Right ventricle myocardium superior (tissue), 1 donor: ENCODE measurements at regions not wholly inside any gene's neighbourhood (a gene's known extent, or its start where the extent isn't known, plus 50 kb on each side); places are given as distances from the start of the nearest gene placed in this dataset.

Experiments
- ATAC-seq: fragments of 200-7000 bp; cut with Tn5 transposase; one replicate; pipeline ENCODE4 v1.9.1; 2020; ENCODE audit warnings: mild to moderate bottlenecking; ENCODE audit not compliant: poor library complexity
- DNase-seq: peaks from one replicate; pipeline ENCODE4 v3.0.0-alpha.2; 2020
- intact Hi-C: fragments of 100-400 bp; cut with DNase I; formaldehyde crosslinking; loops from one replicate; pipeline ENCODE4 v1.11.2; 2022
- donor health status: DM: no; HTN: yes; CAD: no; lungs with severe emphysema.

DNA sequence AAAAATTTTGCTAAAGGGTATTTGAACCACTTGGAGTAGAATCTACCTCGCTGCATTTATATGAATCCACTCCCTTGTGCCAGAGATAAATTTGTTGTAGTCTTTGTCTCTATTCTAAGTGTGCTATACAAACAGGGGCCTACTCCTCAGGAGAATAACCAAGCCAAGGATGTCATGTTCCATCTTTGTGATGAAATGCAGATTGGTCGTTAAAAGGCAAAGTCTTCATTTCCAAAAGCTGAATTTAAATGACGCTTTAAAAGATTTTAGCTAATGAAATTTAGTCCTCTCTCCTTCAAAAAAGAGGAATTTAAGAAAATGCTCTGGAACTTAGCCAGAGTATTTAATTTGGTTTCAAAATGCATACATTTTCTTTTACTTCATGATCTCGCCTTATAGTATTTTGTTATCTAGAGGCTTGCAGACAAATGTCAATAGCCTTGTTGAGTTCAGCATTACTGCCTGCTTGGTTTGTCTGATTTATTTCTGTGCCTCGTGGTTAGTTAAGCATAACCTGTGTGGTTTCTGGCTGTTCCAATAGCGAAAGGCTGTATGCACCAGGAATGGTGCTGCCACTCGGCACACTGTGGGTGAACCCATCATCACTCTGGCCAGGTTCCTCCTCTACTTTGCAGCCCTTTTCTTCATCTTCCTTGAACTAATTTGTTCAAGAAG is 417.6 kb downstream of the ZNF521 start:
- ATAC-seq (no peak), DNase-seq (no peak)
- intact Hi-C loops, result no loop called here

DNA sequence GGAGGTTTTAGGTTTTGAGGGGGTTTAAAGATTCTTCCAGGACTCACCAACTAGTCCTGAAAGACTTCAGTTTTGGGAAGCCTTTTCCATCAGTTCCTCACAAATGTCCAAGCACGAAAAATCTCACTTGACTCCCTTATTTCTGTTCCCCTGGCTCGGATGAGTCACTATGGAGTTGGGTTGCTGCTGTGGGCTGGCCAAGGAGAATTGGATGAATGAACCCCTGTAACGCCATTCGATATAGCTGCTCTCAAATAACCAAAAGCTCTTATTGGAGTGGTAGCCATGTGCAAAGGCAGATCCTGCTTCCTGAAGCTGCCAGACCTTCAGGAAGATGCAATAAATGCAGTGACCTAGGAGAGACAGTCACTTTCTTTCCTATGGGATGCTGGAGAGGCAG is 417.0 kb downstream of the ZNF521 start:
- no peak for ATAC-seq
- intact Hi-C loops, result no loop called here
- DNase-seq, result no peak

DNA sequence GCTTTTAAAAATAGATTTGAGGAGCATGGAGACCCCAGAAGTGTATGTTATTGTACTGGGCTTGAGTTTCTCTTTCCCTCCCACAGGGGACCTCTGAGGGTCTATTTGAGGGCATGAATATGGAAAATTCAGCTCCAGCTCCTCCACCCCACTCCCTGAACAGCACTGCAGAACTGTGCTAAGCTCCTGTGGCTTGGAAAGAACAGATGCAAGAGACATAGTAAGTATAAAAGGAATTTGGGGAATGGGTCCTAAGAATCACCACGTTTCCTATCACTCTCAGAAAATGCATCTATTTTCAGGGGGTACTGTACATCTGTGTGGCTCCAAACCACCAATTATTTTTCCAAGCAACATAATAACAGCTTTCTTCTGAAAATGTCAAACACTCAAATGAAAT is 416.1 kb downstream of the ZNF521 start:
- DNase-seq (no peak), ATAC-seq (no peak)
- intact Hi-C loops, result no loop called here

DNA sequence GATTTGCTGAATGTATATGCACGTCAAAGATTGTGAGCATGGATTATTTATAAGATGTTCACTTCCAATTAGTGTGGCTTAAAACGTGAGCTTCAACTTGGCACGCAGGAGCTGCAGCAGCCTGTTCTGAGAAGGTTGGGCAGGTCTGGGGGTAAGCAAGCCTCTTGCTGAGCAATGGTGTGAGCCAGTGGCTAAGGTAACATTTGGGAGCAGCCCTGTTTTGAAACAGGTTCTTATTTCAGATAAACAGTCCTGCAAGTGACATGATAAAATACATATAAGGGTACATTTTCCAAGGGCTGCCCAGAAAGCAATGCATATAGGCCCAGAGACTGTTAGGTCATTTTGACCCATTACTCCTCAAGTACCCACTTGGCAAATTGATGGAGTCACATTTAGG is 415.3 kb downstream of the ZNF521 start:
- DNase-seq (no peak), ATAC-seq (no peak)
- intact Hi-C loops, result no loop called here

DNA sequence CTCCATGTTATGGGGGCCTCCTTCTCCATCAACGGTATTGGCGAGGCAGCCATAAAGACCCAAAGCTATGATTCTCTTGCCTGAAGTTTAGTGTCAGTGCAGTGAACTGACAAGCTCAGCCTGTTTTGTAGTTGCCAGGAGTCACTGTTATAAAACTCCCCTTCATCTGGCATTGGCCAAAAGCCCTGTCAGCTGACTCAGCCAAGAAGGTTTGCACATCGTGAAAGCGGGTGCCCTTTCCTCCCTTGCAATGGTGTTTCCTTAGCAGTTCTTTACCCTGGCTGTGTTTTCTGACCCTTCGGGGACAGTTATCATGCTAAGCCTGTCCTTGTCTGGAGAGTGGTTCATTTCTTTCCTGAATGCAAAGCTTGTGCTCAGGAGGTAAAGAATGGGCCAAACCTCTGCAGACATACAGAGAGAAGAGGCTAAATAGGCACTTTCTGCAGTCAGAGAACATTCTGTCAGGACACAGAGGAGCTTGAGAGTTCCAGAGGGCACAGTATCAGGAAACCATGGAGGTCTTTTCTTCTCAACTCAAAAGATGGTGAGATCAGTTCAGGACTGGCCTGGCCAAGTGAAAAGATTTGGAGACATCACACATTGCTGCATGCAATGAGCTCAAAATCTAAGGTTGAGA is 414.2 kb downstream of the ZNF521 start:
- intact Hi-C loops, result no loop called here
- ATAC-seq (peak; percentile 41), DNase-seq (no peak)

DNA sequence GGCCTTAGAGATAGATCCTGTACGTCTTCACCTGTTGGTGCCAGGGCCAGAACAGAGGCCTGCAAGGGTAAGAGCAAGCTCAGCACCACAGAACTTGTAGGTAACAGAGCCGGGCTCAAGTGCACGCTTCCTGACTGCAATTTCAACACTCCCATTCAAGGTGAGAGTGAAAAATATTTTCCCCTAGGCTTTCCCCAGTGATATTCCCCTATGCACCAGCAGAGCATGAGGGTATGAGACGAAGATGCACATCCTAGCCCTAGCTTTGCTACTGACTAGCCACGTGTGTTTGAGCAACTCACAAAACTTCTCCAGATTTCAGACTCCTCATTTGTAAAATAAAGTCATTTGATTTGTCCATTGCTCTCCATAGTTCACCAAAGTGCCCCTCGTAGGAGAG is 411.6 kb downstream of the ZNF521 start:
- DNase-seq (no peak), ATAC-seq (no peak)
- intact Hi-C loops, result no loop called here

DNA sequence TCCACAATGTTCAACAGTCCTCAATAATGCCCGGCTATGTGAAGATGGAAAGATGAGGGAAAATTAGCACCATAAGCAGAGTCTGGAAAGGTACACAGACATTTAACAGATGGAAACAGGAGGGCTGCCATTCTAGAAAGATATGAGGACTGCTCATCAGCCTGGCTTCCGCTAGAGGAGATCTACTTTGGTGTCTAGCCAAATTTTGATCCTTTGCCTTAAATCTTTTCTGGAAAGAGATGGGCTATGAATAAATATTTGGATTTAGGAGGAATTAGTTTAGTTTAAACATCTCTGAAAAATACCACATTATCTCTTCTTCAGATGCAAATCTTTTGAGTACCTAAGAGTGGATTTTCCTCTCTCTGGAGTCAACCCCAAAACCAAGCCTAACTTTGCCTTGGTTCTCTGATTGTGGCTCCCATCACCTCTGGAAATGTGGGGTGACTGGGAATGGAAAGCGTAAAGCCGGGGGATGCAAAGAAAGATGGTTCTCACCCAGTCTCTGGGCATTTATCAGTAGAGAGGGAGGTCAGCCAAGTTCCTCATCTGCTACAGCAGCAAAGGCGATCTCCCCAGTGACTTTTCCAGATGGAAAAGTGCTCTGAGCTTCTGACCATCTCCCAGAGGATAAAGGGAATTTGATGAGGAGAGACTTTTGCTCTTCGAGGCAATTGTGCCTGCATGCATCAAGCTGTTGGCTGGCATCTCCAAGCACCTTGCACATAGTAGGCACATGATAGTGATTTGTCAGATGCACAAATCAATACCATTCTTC is 410.6 kb downstream of the ZNF521 start:
- DNase-seq (no peak), ATAC-seq (peak; percentile 31)
- intact Hi-C loops, result no loop called here

DNA sequence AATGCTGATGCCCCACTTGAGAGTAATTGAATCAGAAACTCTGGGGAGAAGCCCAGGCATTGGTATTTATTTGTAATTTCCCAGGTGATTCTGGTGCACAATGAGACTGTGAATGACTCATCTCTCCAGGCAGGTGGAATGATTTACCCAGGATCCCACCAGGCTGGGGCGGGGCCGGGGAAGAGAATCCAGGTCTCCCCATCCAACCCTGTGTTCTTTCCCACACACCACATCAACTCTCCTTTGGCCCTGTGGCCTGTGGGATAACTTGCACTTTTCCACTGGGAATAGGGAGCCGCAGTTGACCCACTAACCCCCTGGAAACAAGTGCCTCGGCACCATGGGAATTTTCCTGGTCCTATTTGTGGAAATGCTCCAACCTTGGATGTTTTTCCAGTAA is 409.8 kb downstream of the ZNF521 start:
- intact Hi-C loops, result no loop called here
- peak; percentile 71 for ATAC-seq
- no peak for DNase-seq

DNA sequence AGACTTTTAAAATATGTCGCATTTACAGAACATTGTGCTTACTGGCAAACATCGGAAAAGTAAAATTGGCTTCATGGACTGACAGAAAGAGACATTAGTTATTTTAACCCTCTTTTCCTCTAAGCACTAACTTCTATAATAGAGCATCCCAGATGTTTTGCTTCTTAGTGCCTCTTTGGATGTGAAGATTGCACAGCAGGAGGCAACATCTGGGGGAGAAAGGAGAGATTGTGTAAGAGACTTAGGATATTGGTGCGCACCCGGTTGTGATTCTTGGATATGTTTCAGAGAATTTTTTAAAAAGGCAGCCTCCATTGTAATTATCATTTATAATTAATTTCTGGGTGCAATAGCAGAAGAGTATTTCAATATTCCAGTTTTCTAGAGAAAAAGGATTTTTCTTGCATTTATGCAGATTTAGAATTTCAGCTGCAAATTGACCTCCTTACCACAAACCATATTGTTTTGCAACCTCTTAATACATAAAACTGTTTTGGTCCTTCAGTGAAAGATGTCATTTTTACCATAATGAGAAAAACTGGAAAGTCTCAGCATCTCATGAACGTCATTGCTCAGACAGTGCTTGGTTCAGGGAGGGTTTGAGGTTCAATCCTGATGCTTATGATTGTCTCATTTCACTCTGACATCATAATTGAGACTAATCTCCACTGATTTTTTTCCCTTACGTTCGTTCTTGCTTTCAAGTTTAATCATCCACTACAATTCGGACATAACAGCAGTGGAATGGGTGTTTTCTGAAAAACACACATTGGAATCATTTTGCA is 404.3 kb downstream of the ZNF521 start:
- intact Hi-C loops, result no loop called here
- no peak for DNase-seq
- peak; percentile 84 for ATAC-seq

DNA sequence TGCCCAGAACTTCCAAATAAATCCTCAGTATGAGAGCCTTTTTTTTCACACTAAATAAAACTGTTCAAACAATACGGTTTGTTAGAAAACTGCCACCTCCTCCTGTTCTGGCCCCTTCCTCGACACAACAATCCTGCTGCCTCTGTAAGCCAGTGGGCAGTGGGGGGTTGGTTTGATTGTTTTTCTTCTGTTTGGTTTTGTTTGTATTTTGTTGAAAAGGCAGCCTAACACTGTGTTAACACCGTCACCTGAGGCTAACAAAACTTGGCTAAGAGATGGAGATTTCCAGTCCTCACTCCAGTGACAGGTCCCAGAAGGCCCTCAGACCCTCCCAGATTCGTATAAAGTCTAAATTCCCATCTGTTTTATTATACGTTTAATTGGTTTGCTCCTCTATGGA is 402.1 kb downstream of the ZNF521 start:
- intact Hi-C loops, result no loop called here
- no peak for DNase-seq
- ATAC-seq, result no peak

DNA sequence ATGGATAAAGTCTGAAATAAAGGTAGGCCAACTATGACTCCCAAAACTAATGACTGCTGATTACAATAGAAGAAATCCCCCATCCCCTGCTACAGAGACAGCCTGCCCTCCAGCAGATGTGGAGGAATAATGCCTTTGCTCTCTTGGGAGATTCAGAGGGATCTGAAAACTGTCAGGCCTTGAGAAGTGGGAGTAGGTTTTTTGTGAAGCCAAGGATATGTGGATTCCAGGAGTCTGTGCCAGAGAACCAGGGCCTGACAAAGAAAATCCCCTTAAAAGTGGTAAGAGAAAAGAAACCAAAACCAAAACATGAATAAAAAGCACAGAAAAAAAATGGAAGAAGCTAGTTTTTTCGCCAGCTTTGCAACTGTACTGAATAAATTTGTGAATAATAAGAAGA is 397.6 kb downstream of the ZNF521 start:
- DNase-seq, result no peak
- ATAC-seq, result peak; percentile 27
- intact Hi-C loops, result no loop called here

DNA sequence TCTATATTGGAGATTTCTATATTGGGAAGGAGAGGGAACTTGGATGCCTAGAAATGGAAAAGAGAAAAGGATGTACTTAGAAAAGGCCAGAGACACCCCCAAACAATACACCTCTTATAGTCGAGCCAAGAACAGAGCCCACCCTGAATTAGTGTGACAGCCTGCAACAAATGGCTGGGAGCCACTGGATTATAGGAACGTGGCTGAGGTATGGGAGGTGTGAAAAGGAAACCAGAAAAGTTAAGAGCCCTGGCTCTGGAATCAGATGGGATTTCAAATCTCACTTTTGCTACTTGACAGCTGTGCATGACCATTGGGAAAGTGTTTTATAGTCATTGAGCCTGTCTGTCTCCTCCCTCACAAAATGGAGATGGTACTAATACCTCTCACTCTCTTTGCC is 394.0 kb downstream of the ZNF521 start:
- intact Hi-C loops, result no loop called here
- ATAC-seq (peak; percentile 20), DNase-seq (no peak)

DNA sequence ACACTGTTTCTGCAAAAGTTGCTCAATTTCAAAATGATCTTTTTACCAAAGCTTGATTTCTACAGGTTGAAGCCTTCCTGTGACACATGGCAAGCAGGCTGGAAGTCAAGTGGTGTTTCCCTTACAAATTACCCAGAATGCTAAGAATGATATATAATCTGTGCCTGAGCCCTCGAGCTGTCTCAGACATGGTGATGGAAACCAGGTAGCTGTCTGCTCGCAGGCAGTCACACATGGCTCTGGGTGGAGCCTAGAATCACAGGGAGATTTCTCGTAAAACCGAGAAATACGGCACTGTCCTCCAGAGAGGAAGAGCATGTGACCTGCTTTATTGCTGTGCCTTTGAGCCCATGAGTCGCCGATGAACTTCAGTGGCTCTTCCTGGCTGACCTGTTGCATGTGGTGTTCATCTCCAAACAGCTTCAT is 392.9 kb downstream of the ZNF521 start:
- intact Hi-C loops, result no loop called here
- DNase-seq, result no peak
- no peak for ATAC-seq

DNA sequence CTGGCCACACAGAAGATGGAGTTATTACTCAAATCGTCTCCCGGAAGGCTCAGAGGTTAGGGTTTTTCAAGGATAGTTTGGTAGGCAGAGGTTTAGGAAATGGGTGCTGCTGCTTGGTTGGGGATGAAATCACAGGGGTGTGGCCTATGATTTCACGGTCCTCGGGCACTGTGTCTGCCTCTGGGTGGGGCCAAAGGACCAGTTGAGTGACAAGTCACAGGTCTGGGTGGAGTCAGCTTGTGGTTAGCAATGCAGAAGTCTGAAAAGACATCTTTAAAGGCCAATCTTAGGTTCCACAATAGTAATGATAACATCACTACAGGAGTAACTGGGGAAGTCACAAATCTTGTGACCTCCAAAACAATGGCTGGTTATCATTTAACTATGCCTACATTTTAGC is 387.8 kb downstream of the ZNF521 start:
- intact Hi-C loops, result no loop called here
- DNase-seq, result no peak
- ATAC-seq, result peak; percentile 63

DNA sequence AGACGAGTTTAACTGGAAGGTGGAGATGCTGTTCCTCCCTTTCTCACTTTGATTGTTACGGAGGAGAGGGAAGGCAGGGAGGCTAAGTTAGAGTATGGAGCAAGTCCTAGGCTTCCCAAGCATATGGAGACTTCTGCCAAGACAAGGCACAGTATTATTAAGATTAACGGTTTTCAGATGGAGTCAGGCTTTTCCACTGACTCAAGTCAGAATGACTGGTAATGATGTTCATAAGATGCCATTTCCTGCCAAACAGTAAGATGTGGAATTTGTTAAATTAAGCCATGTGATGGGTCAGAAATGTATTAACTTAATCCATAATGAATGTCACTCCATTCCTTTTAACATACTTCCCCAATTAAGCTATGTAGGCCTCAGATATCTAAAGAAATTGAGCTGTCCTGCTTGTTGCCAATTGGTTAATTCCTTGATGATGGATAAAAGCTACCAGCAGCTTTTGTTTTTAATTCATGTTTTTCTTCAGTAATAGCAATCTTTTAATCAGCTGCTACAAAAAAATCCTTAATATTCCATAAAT is 383.7 kb downstream of the ZNF521 start:
- ATAC-seq, result no peak
- no peak for DNase-seq
- intact Hi-C loops, result no loop called here

DNA sequence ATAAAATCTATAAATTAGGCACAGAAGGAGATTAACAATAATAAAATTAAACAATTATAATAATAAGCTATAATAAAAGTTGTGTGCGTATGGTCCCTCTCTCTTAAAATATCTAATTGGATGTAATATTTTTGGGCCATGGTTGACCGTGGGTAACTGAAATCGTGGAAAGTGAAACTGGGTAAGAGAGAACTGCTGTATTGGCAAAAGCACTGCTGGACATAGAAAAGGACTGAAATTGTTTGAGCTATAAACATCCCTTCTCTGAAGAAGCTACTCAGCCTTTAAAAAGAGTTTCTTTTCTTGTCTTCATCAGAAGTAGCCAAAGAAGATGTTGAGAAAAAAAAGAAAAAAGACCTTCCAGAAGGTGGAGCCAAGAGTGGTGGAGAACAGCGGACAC is 379.4 kb downstream of the ZNF521 start:
- ATAC-seq, result no peak
- intact Hi-C loops, result no loop called here
- DNase-seq, result no peak

DNA sequence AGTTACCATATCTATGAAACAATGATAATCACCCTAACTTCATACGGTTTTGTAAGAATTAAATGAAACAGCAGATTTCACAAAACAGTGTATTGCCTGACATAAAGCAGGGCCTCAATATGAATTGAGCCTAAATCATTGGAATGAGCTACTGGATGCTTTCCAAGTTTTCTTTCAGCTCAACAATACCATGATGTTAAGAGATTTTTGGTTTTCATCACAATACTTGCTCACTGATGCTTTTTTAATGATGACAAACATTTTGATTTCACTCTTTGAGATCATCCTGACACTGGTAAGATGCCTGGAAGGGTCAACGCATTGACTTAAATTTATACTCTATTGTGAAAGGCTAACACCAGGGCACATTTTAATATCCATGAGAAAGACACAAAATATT is 377.5 kb downstream of the ZNF521 start:
- intact Hi-C loops, result no loop called here
- no peak for DNase-seq

DNA sequence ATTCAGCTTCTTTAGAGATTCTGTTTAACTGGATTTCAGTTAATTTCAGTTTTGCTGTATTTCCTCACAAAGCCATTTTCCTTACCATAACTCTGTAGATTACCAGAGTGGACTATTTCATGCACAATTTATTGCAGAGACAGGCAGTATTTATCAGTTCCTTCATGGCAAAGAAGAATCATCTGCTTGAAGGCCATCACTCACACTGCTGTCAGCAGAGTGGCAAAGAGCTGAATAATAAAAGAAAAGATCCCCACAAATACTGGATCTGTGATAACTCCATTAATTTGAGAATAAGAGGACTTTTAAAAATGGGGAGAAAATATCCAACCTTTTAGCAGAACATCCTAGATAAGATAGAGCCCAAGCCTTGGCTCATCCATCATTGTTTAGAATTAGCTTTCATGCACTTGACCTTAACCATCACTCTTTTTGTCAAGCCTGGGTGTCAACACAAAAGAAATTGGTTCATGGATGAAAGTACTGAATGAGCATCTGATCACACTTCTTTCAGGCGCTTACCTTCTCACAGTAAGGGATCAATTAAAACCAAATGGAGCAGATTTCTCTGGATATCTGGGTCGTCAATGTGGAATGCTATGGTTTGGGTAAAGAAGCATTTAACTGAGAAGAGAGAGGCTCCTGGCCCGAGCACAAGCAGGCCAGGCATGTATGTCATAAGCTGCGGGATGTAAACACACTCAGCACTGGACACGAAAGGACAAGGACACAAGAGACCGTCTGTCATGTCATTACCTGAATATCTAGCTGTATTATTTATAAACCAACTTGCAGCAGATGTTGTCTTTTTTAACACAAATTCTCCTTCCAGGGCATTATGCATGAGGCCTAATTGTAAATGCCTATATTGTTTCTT is 376.2 kb downstream of the ZNF521 start:
- ATAC-seq (no peak), DNase-seq (no peak)
- intact Hi-C loops, result no loop called here

More for the DNA sequence above, 377.5 kb downstream of the ZNF521 start:
- no peak for ATAC-seq
